NCI-H128 (cell line): ENCODE measurements at regions not wholly inside any gene's neighbourhood (a gene's known extent, or its start where the extent isn't known, plus 50 kb on each side); places are given as distances from the start of the nearest gene placed in this dataset.
"Not testable (repeated sequence)": the region's sequence is repeated elsewhere in the genome, so short reads cannot be mapped to it uniquely, and the experiment has no call there.

ENCODE experiments used
- DNase-seq: peaks from one replicate; lab custom pipeline; 2025; ENCODE audit not compliant: unreplicated experiment; lab: John Stamatoyannopoulos, UW

DNA sequence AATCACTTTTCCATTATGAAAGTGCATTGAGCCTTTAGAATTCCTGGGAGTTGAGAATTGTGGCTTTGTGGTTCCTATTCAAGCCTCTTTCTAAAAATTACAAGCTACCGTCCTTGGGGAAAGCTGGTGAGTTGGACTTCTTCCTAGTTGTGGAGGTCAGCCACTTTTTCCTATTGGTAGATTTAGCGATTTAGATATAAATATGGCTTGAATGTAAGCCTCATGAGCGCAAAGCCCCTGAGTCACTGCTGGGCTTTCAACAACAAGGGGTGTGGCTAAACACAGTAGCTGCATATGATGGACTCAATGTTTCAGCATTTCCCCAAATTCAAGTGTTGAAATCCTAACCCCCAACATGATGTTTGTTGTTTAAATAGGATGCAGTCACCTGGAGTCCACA, 150.0 kb upstream of the IGFBP3 start:
- no peak for DNase-seq

- DNase-seq, result no peak
These were observed 147.1 kb upstream of the IGFBP3 start for GRCh38 chr7:46068159-46068558.

DNA sequence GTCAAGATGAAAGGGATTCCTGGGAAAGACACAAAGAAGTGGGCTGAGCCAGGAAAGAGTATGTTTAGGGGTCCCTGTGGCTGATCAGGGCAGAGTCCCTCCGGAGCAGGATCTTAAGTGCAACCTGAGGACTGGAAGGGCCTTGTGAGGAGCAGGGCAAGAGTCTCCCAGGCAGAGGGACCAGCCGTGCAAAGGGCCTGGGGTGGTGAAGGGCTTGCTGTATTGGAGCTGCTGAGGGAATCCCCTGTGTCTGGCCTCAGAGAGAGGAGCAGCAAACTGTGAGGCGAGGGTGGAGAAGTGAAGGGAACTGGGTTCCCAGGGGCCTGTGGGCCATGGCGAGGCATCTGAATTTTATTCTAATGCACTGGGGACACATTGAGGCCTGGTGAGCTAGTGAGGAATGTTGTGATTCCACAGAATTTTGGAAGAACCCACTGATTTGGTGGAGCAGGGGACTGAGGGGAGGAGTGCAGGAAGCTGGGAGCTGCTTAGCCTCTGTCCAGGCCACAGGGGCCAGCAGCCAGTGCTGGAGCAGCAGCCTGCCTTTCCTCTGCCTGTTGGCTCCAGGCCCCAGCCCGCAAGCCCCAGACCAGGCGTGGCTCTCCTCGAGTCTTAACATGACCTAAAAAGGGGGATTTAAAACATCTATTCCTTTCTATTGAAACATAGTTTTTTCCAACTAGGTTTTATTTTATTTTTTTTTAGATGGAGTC, 138.4 kb upstream of the IGFBP3 start:
- DNase-seq, result no peak

DNA sequence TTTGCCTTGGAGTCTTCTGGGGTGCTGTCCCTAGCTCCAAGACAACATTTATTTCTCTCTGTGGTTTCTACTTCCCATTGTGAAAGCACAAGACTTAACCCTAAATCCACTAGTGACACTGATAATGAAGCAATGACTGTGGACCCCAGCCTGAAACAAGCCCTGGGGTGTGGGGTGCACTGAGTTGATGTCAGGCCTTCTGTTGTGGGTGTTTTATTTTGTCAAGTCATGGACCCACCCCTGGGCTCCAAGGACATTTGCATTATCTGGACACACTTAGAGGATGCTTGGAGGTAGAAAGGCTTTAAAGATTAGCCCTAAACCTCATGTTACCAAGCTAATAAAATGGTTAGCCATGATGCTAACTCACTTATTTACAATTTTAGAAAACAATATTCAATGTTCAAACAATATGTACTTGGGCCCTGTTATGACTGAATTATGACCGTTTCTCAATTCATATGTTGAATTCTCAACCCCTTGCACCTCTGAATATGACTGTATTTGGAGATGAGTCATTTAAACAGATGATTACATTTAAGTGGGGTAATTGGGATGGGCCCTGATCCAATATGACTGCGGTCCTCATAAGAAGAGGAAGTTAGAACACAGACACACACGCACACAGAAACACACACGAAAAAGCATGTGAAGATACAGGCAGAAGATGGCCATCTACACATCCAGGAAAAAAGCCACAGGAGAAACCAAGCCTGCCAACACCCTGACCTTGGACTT, 137.2 kb upstream of the IGFBP3 start:
- DNase-seq, result no peak

DNA sequence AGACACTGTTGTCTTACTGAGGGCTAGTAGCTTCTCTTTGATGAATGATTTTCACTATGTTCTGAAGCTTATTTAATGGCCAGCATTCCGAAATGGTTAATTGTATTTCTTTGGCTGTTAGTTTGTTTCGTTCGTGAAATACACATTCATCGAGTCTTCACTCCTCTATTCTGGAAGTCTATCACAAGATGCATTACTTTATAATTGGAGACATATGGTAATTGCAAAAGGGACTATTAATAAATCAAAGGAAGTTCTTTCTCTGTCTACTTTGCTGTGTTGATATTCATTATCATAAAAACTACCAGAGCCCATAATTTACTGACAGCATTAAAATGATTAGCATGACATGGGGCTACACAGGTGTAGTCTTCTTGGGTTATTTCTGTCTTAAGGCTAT, 133.8 kb upstream of the IGFBP3 start:
- DNase-seq, result no peak

- no peak for DNase-seq
These were observed 133.2 kb upstream of the IGFBP3 start for GRCh38 chr7:46054272-46054671.

DNA sequence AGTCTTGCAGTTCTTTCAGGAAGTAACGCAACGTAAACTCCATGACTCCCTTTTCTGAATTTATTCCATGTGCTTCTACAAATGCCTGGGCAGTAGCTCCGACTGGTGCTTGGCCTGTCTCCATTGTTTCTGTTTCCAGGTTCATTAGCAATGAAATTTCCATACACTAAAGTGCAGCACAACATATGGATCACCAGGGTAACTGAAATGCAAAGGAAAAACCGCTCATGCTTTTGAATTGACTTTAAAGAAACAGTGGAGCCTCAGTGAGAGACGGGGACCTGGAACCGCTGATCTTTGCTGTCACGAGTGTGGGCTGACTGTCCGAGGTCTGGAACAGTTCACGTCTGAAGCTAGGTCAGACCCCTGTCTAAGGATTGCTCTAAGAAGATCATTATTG, 126.5 kb upstream of the IGFBP3 start:
- no peak for DNase-seq

- not testable (repeated sequence) for DNase-seq
These were observed 122.3 kb upstream of the IGFBP3 start for GRCh38 chr7:46043338-46043737.

GRCh38 chr7:46039813-46040212, 118.7 kb upstream of the IGFBP3 start:
- not testable (repeated sequence) for DNase-seq

GRCh38 chr7:46035166-46035565, 114.1 kb upstream of the IGFBP3 start:
- DNase-seq, result no peak

DNA sequence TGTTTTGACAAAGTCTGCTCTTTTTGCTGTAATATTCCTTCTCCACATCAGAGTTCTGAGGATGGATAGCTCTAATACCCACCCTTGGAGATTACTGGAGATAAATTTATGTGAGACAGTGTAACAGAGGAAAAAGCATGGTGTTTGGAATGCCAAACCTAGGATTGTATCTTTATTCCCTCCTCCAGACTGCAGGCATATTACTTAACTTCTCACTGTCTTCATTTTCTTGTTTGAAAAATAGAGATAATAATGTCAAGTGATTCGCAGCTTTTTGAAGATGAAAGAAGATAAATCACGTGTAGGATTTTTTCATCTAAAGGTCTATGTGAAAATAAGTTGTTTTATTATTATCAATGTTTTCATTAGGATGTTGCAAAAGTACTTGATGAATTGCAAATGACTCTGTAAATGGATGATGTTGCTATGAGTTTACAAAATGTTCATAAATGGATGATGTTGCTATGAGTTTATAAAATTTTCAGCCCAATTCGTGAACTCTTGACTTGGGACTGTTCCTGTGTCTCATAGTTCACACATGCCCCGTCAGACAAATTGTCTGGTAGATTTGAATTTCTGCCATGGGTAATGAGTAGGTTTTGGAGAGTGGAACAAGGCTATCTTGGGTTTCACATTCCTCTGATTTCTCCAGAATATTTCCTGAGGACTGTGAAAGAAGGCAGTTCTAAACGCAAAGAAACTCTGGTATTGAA, 113.1 kb upstream of the IGFBP3 start:
- no peak for DNase-seq

- no peak for DNase-seq
These were observed 112.5 kb upstream of the IGFBP3 start for GRCh38 chr7:46033592-46033991.

DNA sequence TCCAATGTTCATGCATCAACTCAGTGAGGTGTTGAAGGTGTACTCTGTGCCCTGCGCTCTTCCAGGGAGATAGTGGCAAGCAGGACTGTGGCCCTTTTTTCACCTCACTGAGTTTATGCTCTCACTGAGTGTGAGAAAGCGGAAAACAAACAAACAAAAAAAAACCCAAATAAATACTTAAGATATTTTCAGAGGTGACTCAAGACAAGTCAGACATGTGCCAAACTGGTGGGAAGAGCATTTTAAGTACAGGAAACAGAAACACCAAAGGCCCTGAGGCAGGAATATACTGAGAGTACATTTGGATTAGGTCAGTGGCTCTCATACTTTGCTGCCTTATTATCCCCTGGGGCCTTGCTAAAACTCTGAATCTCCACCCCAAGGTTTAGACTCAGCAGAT, 111.9 kb upstream of the IGFBP3 start:
- DNase-seq, result no peak

DNA sequence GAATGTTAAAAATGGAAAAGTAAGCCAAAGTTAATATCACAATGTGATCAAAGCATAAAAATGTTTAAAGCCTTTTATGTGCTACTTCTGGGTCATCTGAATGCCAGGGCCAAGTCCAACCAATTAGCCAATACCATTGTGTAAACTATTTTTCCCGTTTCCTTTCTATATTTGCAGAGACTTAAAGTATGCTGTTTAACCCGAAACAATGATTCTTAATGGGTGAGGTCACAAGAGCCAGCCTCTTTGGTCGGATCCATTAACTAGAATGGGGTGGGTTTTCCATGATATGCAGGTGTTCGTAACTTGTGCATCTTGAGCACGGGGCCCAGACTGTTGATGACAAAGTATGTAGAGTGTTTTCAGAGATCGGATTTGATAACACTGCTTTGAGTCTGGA, 111.3 kb upstream of the IGFBP3 start:
- DNase-seq, result no peak

- no peak for DNase-seq
These were observed 108.1 kb upstream of the IGFBP3 start for GRCh38 chr7:46029111-46029704.

DNA sequence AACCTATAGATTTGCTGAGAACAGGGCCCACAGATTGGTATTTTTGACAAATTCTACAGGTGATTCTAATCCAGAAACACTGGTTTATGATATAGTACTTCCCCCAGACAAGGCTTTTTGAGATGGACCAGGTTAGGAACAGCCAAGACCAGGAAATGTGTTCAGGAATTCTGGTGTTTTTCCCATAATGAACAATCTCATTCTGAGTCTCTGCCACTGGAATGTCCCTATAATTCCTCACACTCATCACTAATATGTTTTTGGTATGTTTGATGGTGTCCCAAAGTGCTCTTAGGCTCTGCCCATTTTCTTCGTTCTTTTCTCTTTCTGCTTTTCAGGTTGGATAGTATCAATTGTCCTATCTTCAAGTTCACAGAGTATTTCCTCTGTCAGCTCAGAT, 107.2 kb upstream of the IGFBP3 start:
- no peak for DNase-seq

GRCh38 chr7:46026741-46027140, 105.7 kb upstream of the IGFBP3 start:
- no peak for DNase-seq

DNA sequence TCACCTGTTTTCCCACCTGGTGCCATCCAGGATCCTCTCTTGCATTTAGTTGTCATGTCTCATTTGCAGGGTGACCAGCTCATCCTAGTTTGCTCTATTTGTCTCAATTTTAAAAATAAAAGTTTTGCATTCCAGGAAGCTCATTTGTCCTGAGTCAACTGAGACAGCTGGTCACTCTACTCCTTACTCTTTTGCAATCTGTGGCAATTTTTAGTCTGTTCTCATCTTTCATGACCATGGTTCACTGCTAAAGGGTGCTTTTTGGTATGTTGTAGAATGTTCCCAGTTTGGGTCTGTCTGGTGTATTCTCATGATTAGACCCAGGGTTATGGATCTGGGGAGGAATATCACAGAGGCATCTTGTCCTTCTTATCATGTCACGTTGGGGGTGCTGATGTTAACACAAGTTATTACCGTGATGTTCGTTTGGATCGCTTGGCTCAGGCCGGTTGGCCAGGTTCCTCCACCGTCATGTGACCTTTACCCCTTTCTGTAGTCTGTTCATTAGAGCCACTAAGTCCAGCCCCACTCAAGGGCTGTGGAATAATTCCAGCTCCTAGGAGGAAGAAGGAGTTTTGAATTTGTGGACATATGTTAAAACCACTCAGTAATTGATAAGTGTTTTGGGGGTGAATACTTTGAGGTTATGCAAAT, 103.3 kb upstream of the IGFBP3 start:
- DNase-seq, result no peak

DNA sequence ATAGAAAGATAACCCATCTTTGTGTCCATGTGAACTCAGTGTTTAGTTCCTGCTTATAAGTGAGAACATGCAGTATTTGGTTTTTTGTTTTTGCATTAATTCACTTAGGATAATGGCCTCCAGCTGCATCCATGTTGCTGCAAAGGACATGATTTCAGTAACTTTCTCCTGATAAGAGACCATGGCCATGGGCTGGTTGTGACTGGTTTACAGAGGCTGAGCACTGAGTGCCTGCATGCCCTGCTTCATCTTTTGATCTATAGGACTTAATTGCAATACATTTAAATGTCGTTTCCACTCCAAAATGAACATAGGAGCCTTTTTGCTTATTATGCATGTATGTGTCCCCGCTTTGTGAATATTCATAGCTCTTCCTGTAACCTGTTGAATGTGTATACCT, 101.3 kb upstream of the IGFBP3 start:
- no peak for DNase-seq

GRCh38 chr7:46015107-46015868, 94.2 kb upstream of the IGFBP3 start:
- DNase-seq, result no peak
